Limb (tissue), 2 donors: ENCODE measurements at regions not wholly inside any gene's neighbourhood (a gene's known extent, or its start where the extent isn't known, plus 50 kb on each side); places are given as distances from the start of the nearest gene placed in this dataset.

ENCODE experiments used
- DNase-seq, 2 donors: peaks; one replicate each; pipeline ENCODE4 v3.0.0-alpha.2; 2016; ENCODE audit errors: extremely low spot score in 2 of 2

GRCh38 chr22:47987885-47988515 lies 1225.5 kb downstream of the TBC1D22A start:
- no peak for DNase-seq

- no peak for DNase-seq
Observed at GRCh38 chr22:47976219-47976618, 1213.8 kb downstream of the TBC1D22A start.

GRCh38 chr22:47967831-47968230 lies 1205.4 kb downstream of the TBC1D22A start:
- DNase-seq: no peak

GRCh38 chr22:47966316-47966715 lies 1203.9 kb downstream of the TBC1D22A start:
- no peak for DNase-seq

- DNase-seq: no peak
Observed at GRCh38 chr22:47965896-47966295, 1203.4 kb downstream of the TBC1D22A start.

GRCh38 chr22:47965066-47965465 lies 1202.6 kb downstream of the TBC1D22A start:
- no peak for DNase-seq

GRCh38 chr22:47963660-47964059 lies 1201.2 kb downstream of the TBC1D22A start:
- no peak for DNase-seq

GRCh38 chr22:47957649-47958048 lies 1195.2 kb downstream of the TBC1D22A start:
- DNase-seq: no peak

- no peak for DNase-seq
Observed at GRCh38 chr22:47954107-47954506, 1191.7 kb downstream of the TBC1D22A start.

- DNase-seq: no peak
Observed at GRCh38 chr22:47944941-47945340, 1182.5 kb downstream of the TBC1D22A start.

- DNase-seq: no peak
Observed at GRCh38 chr22:47943729-47944700, 1181.6 kb downstream of the TBC1D22A start.

GRCh38 chr22:47940211-47940610 lies 1177.8 kb downstream of the TBC1D22A start:
- no peak for DNase-seq

- DNase-seq: no peak
Observed at GRCh38 chr22:47933891-47934290, 1171.4 kb downstream of the TBC1D22A start.

GRCh38 chr22:47933226-47933625 lies 1170.8 kb downstream of the TBC1D22A start:
- DNase-seq: no peak

GRCh38 chr22:47929646-47930185 lies 1167.3 kb downstream of the TBC1D22A start:
- no peak for DNase-seq

- no peak for DNase-seq
Observed at GRCh38 chr22:47929073-47929472, 1166.6 kb downstream of the TBC1D22A start.

GRCh38 chr22:47928631-47929030 lies 1166.2 kb downstream of the TBC1D22A start:
- no peak for DNase-seq

- DNase-seq: no peak
Observed at GRCh38 chr22:47927648-47928210, 1165.3 kb downstream of the TBC1D22A start.

GRCh38 chr22:47923011-47923427 lies 1160.6 kb downstream of the TBC1D22A start:
- DNase-seq: no peak

GRCh38 chr22:47921906-47922305 lies 1159.5 kb downstream of the TBC1D22A start:
- DNase-seq: no peak

GRCh38 chr22:47920380-47920959 lies 1158.0 kb downstream of the TBC1D22A start:
- DNase-seq: no peak

GRCh38 chr22:47919893-47920292 lies 1157.4 kb downstream of the TBC1D22A start:
- no peak for DNase-seq
